HG02763 (cell line): ENCODE measurements at regions not wholly inside any gene's neighbourhood (a gene's known extent, or its start where the extent isn't known, plus 50 kb on each side); places are given as distances from the start of the nearest gene placed in this dataset.

Experiments used
- ATAC-seq: cut with Tn5 transposase; IDR thresholded peaks from one replicate; pipeline ENCODE4 v1.9.1; 2021; ENCODE audit warnings: mild to moderate bottlenecking, moderate library complexity; ENCODE audit not compliant: unreplicated experiment

DNA sequence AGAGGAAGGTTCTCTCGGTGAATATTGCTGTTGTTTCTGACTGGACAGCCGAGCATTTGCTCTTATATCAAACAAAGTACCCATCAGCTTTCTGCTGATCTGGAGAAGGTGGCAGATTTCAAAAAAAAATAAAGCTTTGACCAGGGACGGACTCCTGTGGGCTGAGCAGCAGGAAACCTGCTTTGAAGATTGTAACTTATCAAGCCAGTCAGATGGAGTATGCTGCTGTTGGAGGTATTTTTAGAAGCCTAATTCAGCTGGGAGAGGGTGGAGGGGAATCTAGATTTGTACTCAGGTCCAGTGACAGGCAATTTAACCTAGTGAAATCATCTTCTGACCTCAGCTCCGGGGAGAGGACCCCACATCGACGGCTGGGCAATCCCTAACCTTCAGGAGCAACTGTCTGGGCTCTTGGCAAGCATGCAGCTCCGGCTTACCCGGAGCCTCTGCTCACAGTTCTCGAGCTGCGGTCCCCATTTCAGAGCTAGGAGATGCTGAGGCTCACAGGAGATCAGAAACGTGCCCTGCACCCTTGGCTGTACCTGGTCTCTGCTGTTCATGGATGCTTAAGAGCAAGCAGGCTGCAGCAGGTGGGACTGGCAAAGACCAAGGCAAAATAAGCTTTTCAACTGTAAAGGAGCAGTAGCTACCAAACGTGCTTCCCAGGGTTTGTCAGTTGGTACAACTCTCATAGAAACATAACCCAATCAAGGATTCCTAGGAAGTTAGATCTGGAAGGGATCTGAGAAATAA is 89.3 kb upstream of the ST8SIA2 start:
- ATAC-seq: no peak

DNA sequence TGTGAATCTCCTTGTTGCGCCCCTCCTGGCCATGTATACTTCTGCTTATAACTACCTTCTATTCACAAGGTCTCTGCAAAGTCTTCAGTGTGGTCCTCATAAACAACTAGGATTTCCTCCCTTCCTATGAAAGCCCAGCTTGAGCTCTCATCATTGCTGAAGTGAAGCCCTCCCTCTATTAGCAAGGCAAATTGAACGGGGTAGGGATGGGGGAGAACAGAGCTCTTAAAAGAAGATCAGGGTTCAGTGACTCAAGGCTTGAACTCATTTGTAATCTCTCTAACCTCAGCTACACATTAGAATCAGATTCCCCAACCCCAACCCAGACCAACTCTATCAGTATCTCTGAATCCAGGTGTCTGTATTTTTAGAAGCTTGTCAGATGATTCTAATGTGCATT is 88.3 kb upstream of the ST8SIA2 start:
- no peak for ATAC-seq

DNA sequence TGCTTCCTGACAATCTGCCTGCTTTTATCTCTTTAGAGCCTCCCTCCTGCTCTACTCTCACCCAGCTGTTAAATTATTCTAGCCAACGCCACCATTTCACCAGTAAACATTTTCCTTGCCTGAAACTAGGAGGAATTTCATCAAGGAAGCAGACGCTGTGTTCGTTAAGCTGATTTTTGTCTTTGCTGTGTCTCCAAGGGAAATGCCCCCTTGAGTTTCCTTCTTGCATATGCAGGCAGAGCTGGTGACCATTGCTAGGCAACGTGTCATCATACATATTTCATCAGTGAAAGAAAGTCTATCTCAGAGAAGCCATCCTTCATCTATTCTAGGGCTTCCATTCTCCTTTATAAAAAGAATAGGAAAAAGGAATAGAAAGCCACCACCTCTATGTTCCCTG is 87.0 kb upstream of the ST8SIA2 start:
- no peak for ATAC-seq

DNA sequence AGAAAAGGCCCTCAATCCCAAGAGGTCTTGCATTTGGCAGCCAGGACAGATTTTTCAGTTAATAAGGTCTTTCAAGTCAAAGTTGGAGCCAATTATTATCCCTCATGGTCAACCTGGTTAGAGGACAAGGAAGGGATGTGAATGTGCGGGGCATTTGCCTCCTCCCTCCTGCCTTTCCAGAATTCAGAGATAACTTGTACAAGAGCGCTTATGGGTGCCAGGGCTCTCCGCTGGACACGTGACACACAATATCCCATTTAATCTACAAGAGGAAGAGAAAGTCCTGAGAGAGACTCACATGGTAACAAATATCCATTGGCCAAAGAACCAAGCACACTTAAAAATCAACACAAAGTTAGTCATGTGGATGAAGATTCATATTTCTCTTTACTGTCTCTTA is 78.5 kb upstream of the ST8SIA2 start:
- ATAC-seq: no peak

DNA sequence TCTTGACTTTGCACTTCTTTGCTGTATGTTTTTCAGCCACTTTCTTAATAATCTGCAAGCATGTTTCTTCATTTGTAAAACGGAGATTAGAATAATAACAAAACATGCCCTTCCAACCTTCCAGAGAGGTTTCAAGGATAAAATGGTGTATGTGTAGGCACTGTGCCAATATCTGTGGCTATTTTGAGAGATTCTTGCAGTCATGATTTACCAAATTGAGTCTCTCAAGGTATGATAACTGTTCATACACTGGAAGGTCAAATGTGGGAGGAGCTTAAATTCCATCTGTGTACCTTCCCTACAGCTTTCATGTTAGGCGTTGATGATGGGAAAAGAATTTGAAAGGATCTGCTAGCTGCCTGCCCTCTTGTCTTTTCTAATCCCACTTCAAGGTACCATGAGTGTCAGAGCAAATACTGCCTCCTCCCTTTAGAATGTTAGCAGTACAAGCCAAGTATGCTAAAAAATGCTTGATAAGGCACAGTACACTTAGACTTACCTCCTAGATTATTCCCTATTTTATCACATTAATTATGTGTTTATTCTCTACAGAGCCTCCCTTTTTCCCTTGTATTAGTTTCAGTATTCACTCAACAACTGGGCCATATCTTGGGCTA is 78.0 kb upstream of the ST8SIA2 start:
- no peak for ATAC-seq

DNA sequence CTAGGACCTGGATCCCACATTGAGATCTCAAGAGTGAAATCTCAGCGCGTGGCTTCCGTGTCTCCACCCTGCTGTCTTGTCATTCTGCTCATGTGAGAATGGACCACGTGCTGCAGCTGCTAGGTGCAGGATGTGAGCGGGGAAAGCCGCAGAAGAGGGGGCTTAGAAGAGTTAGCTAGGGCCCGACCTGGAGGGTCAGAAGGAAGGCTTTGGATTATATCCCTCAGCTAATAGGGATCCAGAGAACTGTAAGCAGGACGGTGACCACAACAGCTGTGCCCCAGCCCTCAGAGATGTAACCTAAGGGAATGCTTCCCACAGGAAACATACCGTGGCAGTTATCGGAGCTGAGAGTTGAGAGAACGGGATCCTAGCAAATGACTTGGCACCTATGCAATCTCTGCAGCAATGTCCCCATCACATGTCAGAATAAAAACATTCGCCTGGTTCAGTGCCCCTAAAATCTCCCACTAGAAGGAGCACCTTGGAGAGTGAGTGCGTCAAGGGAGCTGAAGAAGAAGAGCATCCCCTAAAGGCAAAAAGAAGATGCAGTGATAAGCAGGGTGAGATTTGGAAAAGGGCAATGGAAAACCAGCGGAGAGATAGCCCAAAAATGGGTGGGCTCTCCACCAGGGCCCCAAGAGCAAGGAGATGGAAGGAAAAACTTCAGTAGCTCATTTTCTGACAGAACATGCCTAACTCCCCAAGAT is 76.9 kb upstream of the ST8SIA2 start:
- no peak for ATAC-seq

DNA sequence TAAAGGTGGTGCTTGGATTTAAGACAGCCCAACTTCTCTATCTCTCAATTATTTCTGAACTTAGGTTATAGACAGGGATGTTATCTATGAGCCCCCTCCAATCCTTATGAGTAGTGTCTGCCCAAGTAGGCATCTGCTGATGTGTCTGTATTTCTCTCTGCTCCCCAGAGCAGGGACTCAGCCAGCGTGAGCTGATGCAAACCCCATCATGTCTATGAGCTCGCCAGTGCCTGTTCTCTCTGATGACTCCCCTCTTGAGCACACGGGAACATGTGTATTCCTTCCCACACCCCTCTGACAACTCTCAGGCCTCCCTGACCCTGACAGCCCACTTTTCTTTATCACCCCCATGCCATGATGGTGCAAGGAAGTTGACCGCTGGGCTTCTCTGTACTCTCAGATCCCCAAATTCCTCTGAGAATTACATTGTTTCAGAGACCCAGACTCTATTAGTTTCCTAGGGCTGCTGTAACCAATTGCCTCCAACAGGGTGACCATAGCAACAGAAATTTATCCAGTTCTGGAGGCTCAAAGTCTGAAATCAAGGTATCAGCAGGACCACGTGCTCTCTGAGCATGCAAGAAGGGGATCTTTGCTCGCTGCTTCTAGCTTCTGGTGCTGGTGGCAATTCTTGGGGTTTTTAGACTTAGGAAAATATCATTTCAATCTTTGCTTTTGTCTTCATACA is 73.5 kb upstream of the ST8SIA2 start:
- ATAC-seq: no peak

DNA sequence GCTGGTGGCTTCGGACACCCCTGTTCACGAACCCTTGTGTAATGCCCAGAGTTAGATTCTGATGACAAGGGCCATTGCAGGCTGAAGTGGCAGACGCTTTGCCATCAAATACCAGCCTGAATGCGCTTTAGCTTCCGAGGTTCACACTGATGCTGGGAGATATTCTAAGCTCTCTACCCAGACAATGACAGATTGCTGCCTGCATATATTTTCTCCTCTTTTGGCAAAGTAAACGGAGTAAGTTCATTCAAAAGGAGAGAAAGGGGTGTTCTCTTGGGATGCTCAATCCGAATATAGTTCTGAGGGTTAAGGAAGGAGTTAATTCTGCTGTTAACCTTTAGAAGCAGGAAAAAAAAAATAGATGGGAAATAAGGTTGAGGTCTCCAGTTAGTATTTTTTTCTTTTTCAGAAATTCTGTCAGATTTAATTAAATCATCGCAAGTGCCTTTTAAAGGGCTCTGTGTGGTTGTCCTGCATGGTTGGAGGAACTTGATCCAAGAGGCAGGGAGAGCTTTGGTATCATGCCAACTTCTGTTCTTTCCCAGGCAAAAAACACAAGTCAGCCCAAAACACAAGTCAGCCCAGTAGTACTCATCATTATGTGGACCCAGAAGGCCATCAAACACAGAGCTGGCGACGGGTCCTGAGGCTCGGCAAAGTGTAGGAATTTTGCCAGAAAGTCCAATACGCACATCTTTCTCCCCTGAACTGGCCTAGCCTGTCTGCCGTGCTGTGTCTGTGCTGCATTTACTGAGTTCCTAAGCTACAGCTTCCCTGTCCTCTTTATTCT is 70.9 kb upstream of the ST8SIA2 start:
- ATAC-seq: no peak

DNA sequence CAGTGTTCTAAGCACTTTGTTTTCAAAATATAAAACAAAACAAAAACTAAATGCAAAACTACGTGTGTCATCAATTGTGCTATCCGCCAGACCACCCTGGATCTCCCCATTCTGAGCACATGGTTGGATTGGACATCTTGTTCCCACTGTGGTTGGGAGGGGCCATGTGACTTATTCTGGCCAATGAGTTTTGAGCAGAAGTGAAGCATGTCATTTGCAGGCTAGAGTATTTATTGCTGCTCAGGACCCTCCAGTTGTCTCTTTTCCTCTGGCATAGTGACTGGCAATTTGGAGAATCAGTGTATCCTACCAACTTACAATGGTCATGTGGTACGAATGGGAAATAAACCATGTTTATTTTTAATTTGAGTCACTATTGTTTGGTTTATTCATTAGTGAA is 70.2 kb upstream of the ST8SIA2 start:
- ATAC-seq: no peak

DNA sequence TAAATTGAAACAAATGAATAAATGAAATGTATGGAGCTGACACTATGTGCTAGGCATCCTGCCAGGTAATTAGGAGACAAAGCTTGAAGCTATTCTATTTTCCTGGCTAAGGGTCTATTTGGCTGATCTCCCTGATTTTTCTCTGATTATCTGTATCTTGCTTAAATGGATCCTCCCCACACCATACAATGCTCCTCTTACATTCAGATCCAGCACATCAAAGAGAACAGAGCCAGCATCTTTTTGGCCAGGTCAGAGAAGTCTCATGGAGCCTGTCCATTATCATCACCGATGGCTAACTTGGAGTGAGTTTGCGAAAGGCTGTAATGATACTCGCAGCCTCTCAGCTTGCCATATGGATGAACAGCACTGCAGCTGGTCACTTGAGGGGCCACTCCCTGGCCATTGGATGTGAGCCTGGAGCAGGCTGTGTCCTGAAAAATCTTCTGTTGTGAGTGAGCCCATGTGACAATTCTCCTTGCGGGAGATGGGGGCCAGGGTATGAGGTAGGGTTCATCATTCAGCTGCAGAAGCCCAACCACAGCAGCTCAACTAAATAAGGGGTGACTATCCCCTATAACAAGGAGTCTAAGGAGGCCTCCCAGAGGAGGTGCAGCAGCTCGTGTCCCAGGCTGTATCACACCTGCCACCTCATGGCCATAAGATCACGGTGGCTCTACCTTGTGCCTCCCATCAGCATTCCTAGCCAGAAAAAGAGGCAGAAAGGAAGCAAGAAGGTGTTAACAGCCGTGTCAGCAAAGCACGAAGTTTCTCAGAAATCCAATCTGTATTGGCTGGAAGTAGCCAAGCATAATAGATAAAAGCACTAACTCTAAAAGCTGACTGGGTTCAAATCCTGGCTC is 69.3 kb upstream of the ST8SIA2 start:
- ATAC-seq: no peak

DNA sequence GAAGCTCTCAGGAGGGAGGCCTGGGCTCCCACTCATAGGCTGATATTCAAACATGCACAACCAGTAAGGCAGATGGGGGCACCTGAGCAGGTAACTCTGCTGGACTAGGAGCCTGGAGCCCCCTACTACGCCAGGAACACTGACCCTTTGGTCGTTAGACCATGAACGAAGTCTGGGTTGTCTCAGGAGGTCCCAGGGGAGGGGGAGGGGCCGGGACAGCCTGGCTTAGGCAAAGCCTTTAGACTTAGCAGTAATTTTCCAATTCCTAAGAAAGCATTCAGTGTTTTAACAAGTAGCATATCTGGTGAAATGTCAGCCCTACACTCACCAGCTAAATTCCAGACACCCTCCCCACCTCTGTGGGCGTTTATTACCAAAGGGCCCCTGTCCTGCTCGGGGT is 67.4 kb upstream of the ST8SIA2 start:
- no peak for ATAC-seq

DNA sequence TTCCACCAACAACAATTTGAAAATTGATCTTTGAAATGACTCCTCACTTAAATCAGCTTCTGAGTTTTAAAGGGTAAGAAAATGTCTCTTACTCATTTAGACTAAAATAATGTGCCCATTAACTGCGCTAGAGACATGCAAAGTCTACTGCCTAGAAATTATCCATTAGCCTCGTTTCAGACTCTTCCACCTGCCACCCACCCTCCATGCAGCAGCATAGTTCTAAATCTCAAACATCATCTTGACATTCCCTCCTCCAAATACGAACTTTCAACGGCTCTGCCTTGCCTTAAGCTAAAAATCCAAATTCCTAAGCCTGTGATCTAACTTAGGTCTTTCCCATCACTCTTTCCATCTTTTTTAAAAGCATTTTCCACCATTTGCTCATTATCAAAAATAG is 66.6 kb upstream of the ST8SIA2 start:
- no peak for ATAC-seq

DNA sequence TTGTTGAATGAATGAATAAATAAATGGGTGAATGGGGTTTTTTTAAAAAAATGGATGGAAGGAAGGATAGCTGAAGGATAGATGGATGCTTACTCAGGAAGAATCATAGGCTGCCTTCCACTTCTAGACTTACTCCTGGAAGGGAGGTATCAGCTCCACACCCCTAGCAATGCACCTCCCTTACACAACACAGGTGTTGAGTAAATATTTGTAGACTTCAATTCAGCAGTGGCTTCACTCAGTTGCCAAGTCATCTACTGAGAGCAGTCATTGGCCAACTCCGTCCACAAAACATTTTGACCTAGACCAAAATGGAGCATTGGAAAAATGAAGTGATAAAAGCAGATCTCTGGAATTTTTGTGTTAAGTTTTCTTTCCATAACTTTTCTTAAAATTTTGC is 65.5 kb upstream of the ST8SIA2 start:
- no peak for ATAC-seq

DNA sequence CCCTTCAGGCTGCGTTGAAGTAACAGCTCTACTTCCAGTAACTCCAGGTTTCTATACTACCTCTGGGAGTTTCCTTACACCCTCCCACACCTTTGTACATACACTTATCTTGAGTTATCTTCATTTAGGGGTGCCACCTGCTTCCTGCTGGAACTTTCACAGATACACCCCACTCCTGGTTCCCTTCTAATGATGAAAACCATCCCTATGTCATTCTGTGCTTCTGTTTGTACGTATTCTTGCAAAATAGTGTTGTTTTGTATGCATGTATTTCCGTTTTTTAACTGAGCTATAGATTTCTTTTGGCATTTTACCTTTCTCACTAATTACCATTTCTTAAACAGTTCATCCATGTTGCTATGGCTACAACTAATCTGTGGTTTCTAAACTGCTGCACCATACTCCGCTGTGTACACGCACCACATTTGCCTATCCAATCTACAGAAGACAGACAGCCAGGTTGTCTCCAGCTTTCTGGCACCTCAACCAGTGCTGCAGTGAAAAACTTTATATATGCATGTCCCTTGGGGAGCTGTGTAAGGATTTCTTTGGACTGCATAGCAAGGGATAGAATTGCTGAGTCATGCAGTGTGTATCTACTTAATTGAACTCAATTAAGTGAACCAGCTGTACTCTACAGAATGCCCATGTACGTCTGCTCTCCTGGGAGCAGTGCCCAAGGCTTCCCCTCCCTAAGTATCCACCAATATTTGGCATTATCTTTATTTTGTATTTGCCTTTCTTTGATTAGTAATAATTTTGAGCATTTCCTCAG is 61.4 kb upstream of the ST8SIA2 start:
- ATAC-seq: no peak

DNA sequence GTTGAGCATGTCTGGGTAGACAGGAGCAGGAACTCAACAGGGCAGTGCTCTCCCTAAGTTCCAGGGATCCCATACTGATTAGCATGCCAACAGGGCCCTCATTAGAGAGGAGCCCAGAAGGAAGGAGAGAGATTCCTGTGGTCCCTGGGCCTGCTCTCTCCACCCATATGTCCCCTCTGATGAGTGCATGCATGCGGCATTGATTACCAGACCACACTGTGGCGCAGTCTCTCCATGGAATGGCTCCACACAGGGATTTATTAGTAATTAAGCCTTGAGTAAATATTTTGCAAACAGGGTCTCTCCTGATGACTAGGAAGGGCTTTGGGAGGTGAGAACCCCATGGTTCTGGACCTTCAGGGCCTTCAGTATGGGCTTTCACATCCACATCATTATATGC is 60.0 kb upstream of the ST8SIA2 start:
- ATAC-seq: no peak

DNA sequence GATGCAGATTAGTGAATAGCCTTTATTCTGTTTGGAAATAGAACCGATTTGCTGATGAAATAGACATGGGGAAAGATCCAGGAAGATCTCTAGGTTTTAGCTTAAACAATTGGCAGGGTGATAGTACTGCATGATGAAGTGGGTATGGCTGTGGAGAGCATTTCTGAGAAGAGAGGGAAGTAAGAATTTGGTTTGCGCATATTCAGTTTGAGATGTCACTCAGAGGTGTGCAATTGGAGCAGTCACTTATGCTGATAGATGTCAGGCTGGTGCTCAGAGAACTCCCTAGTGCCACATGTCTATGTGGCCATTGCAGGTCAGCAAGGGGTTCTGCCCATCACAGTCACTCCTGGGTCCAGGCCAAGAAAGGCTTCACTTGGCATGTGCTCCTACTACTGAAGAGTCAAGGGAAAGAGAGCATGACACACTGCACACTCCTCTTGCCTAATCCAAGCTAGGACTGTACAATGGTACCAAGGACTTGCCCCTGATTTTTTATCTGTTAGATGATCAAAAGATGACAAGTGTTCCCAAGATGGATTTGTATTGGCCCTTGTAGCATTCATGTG is 57.2 kb upstream of the ST8SIA2 start:
- ATAC-seq: no peak

DNA sequence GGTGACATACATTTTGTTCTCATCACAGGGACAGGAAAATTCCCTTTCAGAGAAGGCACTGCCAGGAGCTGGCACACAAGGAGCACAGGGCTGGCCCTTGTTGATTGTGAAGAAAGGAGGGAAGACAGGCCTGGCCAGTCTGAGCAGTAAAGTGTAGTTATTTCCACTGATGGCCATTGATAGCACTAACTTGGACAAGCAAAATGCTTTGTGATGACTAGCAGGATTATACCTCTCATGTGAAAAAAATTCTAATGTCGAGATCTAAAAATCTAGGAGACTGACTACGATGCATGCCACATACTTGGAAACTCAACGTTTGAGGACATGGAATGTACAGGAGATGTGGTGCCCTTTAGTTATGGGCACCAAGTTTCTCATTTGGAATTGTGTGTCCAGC is 54.3 kb upstream of the ST8SIA2 start:
- no peak for ATAC-seq
